ENCODE measurements at regions not wholly inside any gene's neighbourhood (a gene's known extent, or its start where the extent isn't known, plus 50 kb on each side); places are given as distances from the start of the nearest gene placed in this dataset.
"Not testable (repeated sequence)": the region's sequence is repeated elsewhere in the genome, so short reads cannot be mapped to it uniquely, and the experiment has no call there.

GRCh38 chr17:5864741-5865657 is 205.2 kb upstream of the WSCD1 start:
- no peak for DNase-seq (ENCODE audit: low spot score)

- no peak for DNase-seq (ENCODE audit: low spot score)
Observed at GRCh38 chr17:5866978-5867377, 203.2 kb upstream of the WSCD1 start.

- DNase-seq (ENCODE audit: low spot score): no peak
Observed at GRCh38 chr17:5869041-5869745, 201.0 kb upstream of the WSCD1 start.

- no peak for DNase-seq (ENCODE audit: low spot score)
Observed at GRCh38 chr17:5870231-5870953, 199.8 kb upstream of the WSCD1 start.

GRCh38 chr17:5871666-5872065 is 198.5 kb upstream of the WSCD1 start:
- DNase-seq (ENCODE audit: low spot score): no peak

- no peak for DNase-seq (ENCODE audit: low spot score)
Observed at GRCh38 chr17:5872831-5873230, 197.3 kb upstream of the WSCD1 start.

GRCh38 chr17:5873781-5874180 is 196.4 kb upstream of the WSCD1 start:
- DNase-seq (ENCODE audit: low spot score): no peak

- no peak for DNase-seq (ENCODE audit: low spot score)
Observed at GRCh38 chr17:5874486-5874885, 195.7 kb upstream of the WSCD1 start.

GRCh38 chr17:5877366-5877765 is 192.8 kb upstream of the WSCD1 start:
- DNase-seq (ENCODE audit: low spot score): no peak

- DNase-seq (ENCODE audit: low spot score): no peak
Observed at GRCh38 chr17:5877948-5878347, 192.2 kb upstream of the WSCD1 start.

- no peak for DNase-seq (ENCODE audit: low spot score)
Observed at GRCh38 chr17:5881849-5882248, 188.3 kb upstream of the WSCD1 start.

GRCh38 chr17:5883775-5884665 is 186.2 kb upstream of the WSCD1 start:
- no peak for DNase-seq (ENCODE audit: low spot score)

GRCh38 chr17:5885336-5885735 is 184.8 kb upstream of the WSCD1 start:
- no peak for DNase-seq (ENCODE audit: low spot score)

- no peak for DNase-seq (ENCODE audit: low spot score)
Observed at GRCh38 chr17:5888811-5889210, 181.4 kb upstream of the WSCD1 start.

- no peak for DNase-seq (ENCODE audit: low spot score)
Observed at GRCh38 chr17:5892921-5893675, 177.1 kb upstream of the WSCD1 start.

- no peak for DNase-seq (ENCODE audit: low spot score)
Observed at GRCh38 chr17:5893741-5894140, 176.4 kb upstream of the WSCD1 start.

GRCh38 chr17:5895276-5895675 is 174.9 kb upstream of the WSCD1 start:
- no peak for DNase-seq (ENCODE audit: low spot score)

GRCh38 chr17:5896215-5896614 is 174.0 kb upstream of the WSCD1 start:
- DNase-seq (ENCODE audit: low spot score): no peak

GRCh38 chr17:5897275-5897911 is 172.8 kb upstream of the WSCD1 start:
- DNase-seq (ENCODE audit: low spot score): peak; percentile 53

- DNase-seq (ENCODE audit: low spot score): not testable (repeated sequence)
Observed at GRCh38 chr17:5897981-5898380, 172.2 kb upstream of the WSCD1 start.

Measured in iPS-NIHi11 (cell line).